HG03103 (cell line): ENCODE measurements at regions not wholly inside any gene's neighbourhood (a gene's known extent, or its start where the extent isn't known, plus 50 kb on each side); places are given as distances from the start of the nearest gene placed in this dataset.
"Not testable (repeated sequence)": the region's sequence is repeated elsewhere in the genome, so short reads cannot be mapped to it uniquely, and the experiment has no call there.

Experiments used
- ATAC-seq: cut with Tn5 transposase; IDR thresholded peaks from one replicate; pipeline ENCODE4 v1.9.1; 2021; ENCODE audit warnings: low read depth; ENCODE audit not compliant: unreplicated experiment

- ATAC-seq, result no peak
Observed at GRCh38 chr6:126945150-126945685, 173.3 kb upstream of the RSPO3 start.

GRCh38 chr6:126945812-126946360 lies 172.6 kb upstream of the RSPO3 start:
- no peak for ATAC-seq

- no peak for ATAC-seq
Observed at GRCh38 chr6:126947070-126947469, 171.4 kb upstream of the RSPO3 start.

- no peak for ATAC-seq
Observed at GRCh38 chr6:126949786-126950185, 168.7 kb upstream of the RSPO3 start.

- ATAC-seq, result no peak
Observed at GRCh38 chr6:126955621-126956020, 162.8 kb upstream of the RSPO3 start.

- ATAC-seq, result no peak
Observed at GRCh38 chr6:126957721-126958120, 160.8 kb upstream of the RSPO3 start.

- no peak for ATAC-seq
Observed at GRCh38 chr6:126959765-126960164, 158.7 kb upstream of the RSPO3 start.

- no peak for ATAC-seq
Observed at GRCh38 chr6:126963077-126963809, 155.2 kb upstream of the RSPO3 start.

GRCh38 chr6:126967296-126968005 lies 151.0 kb upstream of the RSPO3 start:
- ATAC-seq, result no peak

- no peak for ATAC-seq
Observed at GRCh38 chr6:126976253-126976797, 142.1 kb upstream of the RSPO3 start.

- no peak for ATAC-seq
Observed at GRCh38 chr6:126983779-126984178, 134.7 kb upstream of the RSPO3 start.

GRCh38 chr6:126988125-126988524 lies 130.3 kb upstream of the RSPO3 start:
- ATAC-seq, result not testable (repeated sequence)

GRCh38 chr6:127000631-127001030 lies 117.8 kb upstream of the RSPO3 start:
- no peak for ATAC-seq

- ATAC-seq, result no peak
Observed at GRCh38 chr6:127013865-127014264, 104.6 kb upstream of the RSPO3 start.

GRCh38 chr6:127015858-127016257 lies 102.6 kb upstream of the RSPO3 start:
- ATAC-seq, result no peak

GRCh38 chr6:127019828-127020227 lies 98.6 kb upstream of the RSPO3 start:
- ATAC-seq, result no peak

- no peak for ATAC-seq
Observed at GRCh38 chr6:127022302-127022701, 96.2 kb upstream of the RSPO3 start.

GRCh38 chr6:127023001-127023778 lies 95.3 kb upstream of the RSPO3 start:
- no peak for ATAC-seq

- ATAC-seq, result no peak
Observed at GRCh38 chr6:127026247-127026646, 92.2 kb upstream of the RSPO3 start.

- no peak for ATAC-seq
Observed at GRCh38 chr6:127030111-127030510, 88.4 kb upstream of the RSPO3 start.

- no peak for ATAC-seq
Observed at GRCh38 chr6:127030836-127031235, 87.6 kb upstream of the RSPO3 start.
